Omental fat pad (tissue), 3 donors: ENCODE measurements at regions not wholly inside any gene's neighbourhood (a gene's known extent, or its start where the extent isn't known, plus 50 kb on each side); places are given as distances from the start of the nearest gene placed in this dataset.

ENCODE experiments used
- ATAC-seq: fragments of 150-250 bp; one replicate; pipeline ENCODE4 v1.9.1; 2016; ENCODE audit warnings: mild to moderate bottlenecking, moderate library complexity; ENCODE audit not compliant: low FRiP score
- DNase-seq: peaks from one replicate; pipeline ENCODE4 v3.0.0-alpha.2; 2019; ENCODE audit warnings: low spot score
- TF ChIP-seq, protein P1 (sequence below), 3 donors: fragments of 450-650 bp; IDR thresholded peaks; one replicate each; pipeline ENCODE4 v1.5.1; 2016 to 2017; ENCODE audit warnings: antibody characterized with exemption in 3 of 3, mild to moderate bottlenecking in 3 of 3, moderate library complexity in 2 of 3

GRCh38 chr4:166391501-166391900 lies 518.5 kb downstream of the TLL1 start:
- ATAC-seq = no peak
- TF ChIP-seq, protein P1, sequence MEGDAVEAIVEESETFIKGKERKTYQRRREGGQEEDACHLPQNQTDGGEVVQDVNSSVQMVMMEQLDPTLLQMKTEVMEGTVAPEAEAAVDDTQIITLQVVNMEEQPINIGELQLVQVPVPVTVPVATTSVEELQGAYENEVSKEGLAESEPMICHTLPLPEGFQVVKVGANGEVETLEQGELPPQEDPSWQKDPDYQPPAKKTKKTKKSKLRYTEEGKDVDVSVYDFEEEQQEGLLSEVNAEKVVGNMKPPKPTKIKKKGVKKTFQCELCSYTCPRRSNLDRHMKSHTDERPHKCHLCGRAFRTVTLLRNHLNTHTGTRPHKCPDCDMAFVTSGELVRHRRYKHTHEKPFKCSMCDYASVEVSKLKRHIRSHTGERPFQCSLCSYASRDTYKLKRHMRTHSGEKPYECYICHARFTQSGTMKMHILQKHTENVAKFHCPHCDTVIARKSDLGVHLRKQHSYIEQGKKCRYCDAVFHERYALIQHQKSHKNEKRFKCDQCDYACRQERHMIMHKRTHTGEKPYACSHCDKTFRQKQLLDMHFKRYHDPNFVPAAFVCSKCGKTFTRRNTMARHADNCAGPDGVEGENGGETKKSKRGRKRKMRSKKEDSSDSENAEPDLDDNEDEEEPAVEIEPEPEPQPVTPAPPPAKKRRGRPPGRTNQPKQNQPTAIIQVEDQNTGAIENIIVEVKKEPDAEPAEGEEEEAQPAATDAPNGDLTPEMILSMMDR (IDR thresholded peaks at IDR 0.05) = no peak
- no peak for DNase-seq

DNA sequence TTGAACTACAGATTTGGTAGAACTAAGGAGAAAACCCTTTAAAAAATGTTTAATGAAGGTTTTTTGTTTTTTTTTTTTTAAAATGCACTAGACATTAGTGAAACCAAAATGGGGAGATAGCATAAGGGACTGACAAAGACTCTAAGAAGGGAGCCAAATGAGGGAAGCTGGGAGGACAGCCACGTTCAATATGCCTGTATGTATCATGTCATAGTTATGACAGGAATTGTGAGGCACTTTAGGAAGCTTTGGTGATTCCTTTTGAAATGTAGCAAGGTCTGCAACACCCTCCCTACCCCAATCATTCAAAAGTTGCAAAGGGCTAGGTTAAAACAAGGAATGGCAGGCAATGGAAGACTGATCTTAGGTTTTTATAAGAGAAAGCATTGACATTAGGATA lies 526.0 kb downstream of the TLL1 start:
- no peak for DNase-seq
- TF ChIP-seq, protein P1 (IDR thresholded peaks at IDR 0.05) = no peak
- no peak for ATAC-seq

- DNase-seq (no peak), ATAC-seq (no peak)
- TF ChIP-seq, protein P1 (IDR thresholded peaks at IDR 0.05) = no peak
These were observed 527.3 kb downstream of the TLL1 start for GRCh38 chr4:166400270-166400894.

- ATAC-seq = no peak
- TF ChIP-seq, protein P1 (IDR thresholded peaks at IDR 0.05) = no peak
- DNase-seq = no peak
These were observed 540.3 kb downstream of the TLL1 start for GRCh38 chr4:166413356-166413755.

GRCh38 chr4:166414431-166414830 lies 541.4 kb downstream of the TLL1 start:
- TF ChIP-seq, protein P1 (IDR thresholded peaks at IDR 0.05) = no peak
- DNase-seq (no peak), ATAC-seq (no peak)

GRCh38 chr4:166415749-166416148 lies 542.7 kb downstream of the TLL1 start:
- TF ChIP-seq, protein P1 (IDR thresholded peaks at IDR 0.05) = no peak
- ATAC-seq = no peak
- no peak for DNase-seq

GRCh38 chr4:166421556-166422156 lies 548.6 kb downstream of the TLL1 start:
- TF ChIP-seq, protein P1 (IDR thresholded peaks at IDR 0.05) = no peak
- DNase-seq (no peak), ATAC-seq (no peak)
